ENCODE measurements at regions not wholly inside any gene's neighbourhood (a gene's known extent, or its start where the extent isn't known, plus 50 kb on each side); places are given as distances from the start of the nearest gene placed in this dataset.

DNA sequence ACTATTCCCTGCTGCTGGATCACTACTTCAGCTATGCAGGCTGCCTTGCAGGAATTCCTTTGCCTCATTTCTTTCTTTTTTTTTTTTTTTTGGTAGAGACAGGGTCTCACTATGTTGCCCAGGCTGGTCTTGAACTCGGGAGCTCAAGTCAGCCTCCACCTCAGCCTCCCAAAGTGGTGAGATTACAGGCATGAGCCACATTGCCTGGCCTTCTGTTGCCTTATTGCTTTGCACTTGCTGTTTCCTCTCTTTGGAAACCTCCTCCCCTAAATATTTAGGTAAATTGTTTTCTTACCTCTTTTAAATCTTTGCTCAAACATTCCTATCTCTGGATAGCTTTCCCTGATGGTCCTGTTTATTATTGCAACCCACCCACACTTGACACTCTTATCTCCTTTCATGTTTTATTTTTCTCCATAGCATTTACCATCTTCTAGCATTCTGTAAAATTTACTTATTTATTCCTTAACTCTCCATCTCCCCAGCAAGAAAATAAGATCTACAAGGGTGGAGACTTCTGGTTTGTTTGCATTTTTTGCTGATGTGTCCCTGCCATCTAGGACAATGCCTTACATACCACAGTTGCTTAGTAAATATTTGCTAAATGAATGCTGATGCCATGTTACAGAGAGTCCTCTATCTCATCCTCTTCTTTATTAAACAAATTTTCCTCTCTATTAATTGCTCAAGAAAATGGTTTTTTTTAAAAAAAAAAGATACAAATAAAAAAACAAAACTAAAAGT lies 134.8 kb downstream of the P2RY1 start:
- ChIA-PET CTCF (interaction anchor here (0.6 kb wide), 1 partner anchor 401 kb away, joined by 3 read pairs; no protein-coding TSS in a partner anchor), POLR2A (no interaction called here)
- DNase-seq (ENCODE audit: low read depth, low spot score) (no peak), FAIRE-seq (no peak)
- H3K9me3 ChIP-seq (replicated peaks; ENCODE audit: control insufficient read depth, insufficient read depth, low read length): no peaks in the 10 kb centered on the region
- no peak overlapping the region for H3K4me3 ChIP-seq (replicated peaks in 1 of 3; ENCODE audit: insufficient read depth in 1 of 3, low read depth in 1 of 3, low read length in 3 of 3)
- no peaks in the 10 kb centered on the region for H3K79me2 ChIP-seq (ENCODE audit: control insufficient read depth, insufficient read depth, low read length)
- H4K20me1 ChIP-seq (replicated peaks; ENCODE audit: control insufficient read depth, extremely low read depth, insufficient read depth, low read length): no peaks in the 10 kb centered on the region
- no TSS peak for BruUV-seq (replicated peaks)
- no peaks in the 10 kb centered on the region for H3K36me3 ChIP-seq (ENCODE audit: control insufficient read depth in 2 of 2, extremely low read depth in 1 of 2, insufficient read depth in 2 of 2, low read length in 2 of 2)
- H3K4me2 ChIP-seq (ENCODE audit: insufficient read depth, low read length): no peak overlapping the region
- peaks cover 17% of the 10 kb centered on the region for H3K4me1 ChIP-seq (ENCODE audit: control insufficient read depth, extremely low read depth, insufficient read depth, low read length)
- no peak overlapping the region for H3K27ac ChIP-seq (ENCODE audit: insufficient read depth, low read depth, low read length)
- H3K9me1 ChIP-seq (replicated peaks; ENCODE audit: control insufficient read depth, extremely low read depth, insufficient read depth, low read length): no peaks in the 10 kb centered on the region
- no peak overlapping the region for H3K9ac ChIP-seq (replicated peaks; ENCODE audit: extremely low read depth, insufficient read depth, low read length)
- H2AFZ ChIP-seq (ENCODE audit: low read depth, low read length): no peak overlapping the region
- TF ChIP-seq POLR2A (IDR thresholded peaks at IDR 0.05; ENCODE audit: low read depth, low read length) (no peak), MYC (IDR thresholded peaks at IDR 0.05; ENCODE audit: low read depth, low read length) (no peak), FOS (IDR thresholded peaks at IDR 0.05; ENCODE audit: borderline replicate concordance, insufficient read depth, low read length) (no peak), POLR2AphosphoS5 (IDR thresholded peaks at IDR 0.05; ENCODE audit: insufficient read depth, low read depth, low read length) (no peak), EZH2 (IDR thresholded peaks at IDR 0.05; ENCODE audit: borderline replicate concordance, low read depth, low read length, severe bottlenecking) (no peak), JUN (IDR thresholded peaks at IDR 0.05; ENCODE audit: borderline replicate concordance, insufficient read depth, insufficient read length, low read depth) (no peak), GATA2 (IDR thresholded peaks at IDR 0.05; ENCODE audit: insufficient read depth, insufficient read length, low read depth, low read length) (no peak)
- TF ChIP-seq, protein P1, sequence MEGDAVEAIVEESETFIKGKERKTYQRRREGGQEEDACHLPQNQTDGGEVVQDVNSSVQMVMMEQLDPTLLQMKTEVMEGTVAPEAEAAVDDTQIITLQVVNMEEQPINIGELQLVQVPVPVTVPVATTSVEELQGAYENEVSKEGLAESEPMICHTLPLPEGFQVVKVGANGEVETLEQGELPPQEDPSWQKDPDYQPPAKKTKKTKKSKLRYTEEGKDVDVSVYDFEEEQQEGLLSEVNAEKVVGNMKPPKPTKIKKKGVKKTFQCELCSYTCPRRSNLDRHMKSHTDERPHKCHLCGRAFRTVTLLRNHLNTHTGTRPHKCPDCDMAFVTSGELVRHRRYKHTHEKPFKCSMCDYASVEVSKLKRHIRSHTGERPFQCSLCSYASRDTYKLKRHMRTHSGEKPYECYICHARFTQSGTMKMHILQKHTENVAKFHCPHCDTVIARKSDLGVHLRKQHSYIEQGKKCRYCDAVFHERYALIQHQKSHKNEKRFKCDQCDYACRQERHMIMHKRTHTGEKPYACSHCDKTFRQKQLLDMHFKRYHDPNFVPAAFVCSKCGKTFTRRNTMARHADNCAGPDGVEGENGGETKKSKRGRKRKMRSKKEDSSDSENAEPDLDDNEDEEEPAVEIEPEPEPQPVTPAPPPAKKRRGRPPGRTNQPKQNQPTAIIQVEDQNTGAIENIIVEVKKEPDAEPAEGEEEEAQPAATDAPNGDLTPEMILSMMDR (IDR thresholded peaks at IDR 0.05; ENCODE audit: extremely low read depth in 1 of 2, insufficient read depth in 1 of 2, low read depth in 1 of 2, low read length in 2 of 2): no peak
- TF ChIP-seq, protein P2, sequence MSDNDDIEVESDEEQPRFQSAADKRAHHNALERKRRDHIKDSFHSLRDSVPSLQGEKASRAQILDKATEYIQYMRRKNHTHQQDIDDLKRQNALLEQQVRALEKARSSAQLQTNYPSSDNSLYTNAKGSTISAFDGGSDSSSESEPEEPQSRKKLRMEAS (IDR thresholded peaks at IDR 0.05; ENCODE audit: insufficient read depth, insufficient read length): no peak
- dilution Hi-C loops (cut with MboI; ENCODE audit: extremely low pct_ligation_motif_present, low sequenced_read_pairs) (no loop called here), intact Hi-C loops (cut with micrococcal nuclease) (loop anchor here (5.0 kb wide), 1 partner anchor 372 kb away; no protein-coding TSS in a partner anchor)
- H3K27me3 ChIP-seq (ENCODE audit: control insufficient read depth in 2 of 2, insufficient read depth in 2 of 2, low read length in 2 of 2): no peaks in the 10 kb centered on the region
